HCEC 1CT (cell line): ENCODE measurements at regions not wholly inside any gene's neighbourhood (a gene's known extent, or its start where the extent isn't known, plus 50 kb on each side); places are given as distances from the start of the nearest gene placed in this dataset.

ENCODE experiments used
- DNase-seq: peaks from one replicate; pipeline ENCODE4 v3.0.0-alpha.2; 2017

DNA sequence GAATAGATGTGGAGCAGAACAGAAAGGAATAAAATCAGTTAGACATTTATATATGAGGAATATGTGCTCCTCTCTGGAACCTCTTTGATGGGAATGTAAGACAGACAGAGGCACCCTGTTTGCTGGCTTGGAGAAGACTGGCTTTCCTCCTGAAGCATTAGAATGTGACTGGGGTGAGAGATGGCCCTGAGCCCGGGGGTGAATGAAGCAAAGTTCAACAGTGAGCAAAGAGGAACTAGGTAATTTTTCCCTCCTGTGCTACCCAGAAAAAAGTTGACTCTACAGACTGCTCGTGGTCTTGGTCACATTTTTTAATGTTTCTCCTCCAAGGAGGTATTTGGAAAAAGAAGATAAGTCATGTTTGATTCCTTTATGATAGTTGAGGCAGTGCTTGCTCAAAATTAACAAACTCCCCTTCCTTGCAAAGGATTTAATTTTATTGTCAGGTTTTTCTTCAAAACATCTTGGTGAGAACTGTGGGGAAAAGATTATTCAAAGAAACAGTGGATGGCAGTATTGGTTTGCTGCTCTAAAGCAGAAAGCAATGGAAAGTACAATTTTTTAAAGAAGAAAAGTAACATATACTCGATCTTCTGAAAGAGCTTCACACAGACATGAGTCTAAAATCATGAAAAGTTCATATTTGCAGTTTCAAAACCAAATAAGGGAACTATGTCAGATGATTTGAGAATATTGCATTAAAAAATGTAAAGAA lies 370.4 kb upstream of the CDIN1 start:
- DNase-seq, result peak; percentile 16

DNA sequence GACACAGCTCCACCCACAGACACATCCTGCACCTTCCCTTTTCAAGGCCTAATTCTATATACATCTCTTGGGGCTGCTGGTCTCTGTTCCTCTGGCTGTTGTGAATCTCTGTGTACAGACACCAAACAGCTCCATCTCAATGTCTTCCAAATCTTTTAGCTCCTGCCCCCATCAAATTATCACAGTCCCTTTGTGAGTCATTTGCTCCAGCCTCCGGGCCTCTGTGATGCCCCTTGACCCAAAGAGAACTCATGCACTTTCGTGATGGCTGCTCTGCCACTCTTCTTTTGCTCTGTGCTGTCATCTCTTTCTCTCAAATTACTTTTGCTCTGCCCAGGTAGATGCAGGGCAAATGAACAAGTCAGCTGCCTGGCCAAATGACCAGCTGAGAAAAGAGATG lies 369.0 kb upstream of the CDIN1 start:
- no peak for DNase-seq

GRCh38 chr15:36218322-36218721 lies 361.1 kb upstream of the CDIN1 start:
- DNase-seq, result no peak

GRCh38 chr15:36218991-36219390 lies 360.4 kb upstream of the CDIN1 start:
- DNase-seq, result no peak

DNA sequence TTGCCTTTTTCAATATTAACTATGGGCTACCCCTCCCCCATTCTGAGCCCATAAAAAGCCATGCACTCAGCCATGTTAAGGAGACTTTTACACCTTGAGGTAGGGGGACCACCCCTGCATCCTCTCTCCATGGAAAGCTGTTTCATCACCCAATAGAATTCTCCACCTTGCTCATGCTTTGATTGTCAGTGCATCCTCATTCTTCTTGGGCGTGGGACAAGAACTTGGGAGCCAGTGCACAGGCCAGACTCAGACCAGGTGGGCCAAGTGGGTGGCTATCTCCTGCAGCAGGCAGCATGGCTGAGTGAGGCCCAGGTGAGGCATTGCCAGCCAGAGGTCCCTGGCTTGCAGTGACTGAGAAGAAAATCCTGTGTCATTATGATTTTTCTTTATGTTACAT lies 357.4 kb upstream of the CDIN1 start:
- DNase-seq, result no peak

DNA sequence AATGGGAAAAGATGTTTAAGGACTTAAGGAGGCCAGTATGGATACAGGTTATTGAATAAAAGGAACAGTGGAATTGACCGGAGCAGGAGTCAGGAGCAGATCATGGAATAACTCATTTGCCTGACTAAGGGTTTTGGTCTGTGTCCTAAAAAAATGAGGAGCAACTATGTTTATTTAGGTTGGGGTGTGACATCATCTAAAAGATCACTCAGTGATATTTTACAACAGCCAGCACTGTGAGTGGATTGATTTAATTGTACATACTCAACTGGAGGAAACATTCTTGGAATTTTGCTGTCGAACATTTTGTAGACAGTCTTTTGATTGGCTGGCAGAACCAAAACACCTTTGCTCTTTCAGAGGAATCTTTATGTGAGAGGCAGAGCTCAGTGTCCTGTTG lies 348.6 kb upstream of the CDIN1 start:
- DNase-seq, result peak; percentile 60

GRCh38 chr15:36232491-36232890 lies 346.9 kb upstream of the CDIN1 start:
- no peak for DNase-seq

- DNase-seq, result no peak
Observed at GRCh38 chr15:36234743-36235142, 344.7 kb upstream of the CDIN1 start.

GRCh38 chr15:36235173-36235572 lies 344.3 kb upstream of the CDIN1 start:
- no peak for DNase-seq

- no peak for DNase-seq
Observed at GRCh38 chr15:36239509-36239908, 339.9 kb upstream of the CDIN1 start.

DNA sequence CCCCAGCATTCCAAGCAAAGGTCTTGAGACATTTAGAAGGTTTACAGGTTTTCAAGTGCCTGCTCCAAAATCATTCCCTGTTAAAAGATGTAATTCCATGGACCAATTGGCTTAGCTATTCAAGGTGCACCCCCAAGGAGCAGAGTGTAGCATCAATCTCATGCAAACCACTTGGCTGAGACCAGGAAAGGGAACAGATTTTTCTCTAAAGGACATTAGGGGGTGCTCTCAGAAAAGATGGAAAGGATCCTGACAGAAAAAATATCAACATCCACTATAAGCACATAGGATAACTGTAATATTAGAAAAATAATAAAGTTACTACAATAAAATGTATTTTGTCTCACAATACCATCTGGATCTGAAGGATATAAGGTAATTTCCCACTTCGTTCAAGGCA lies 328.0 kb upstream of the CDIN1 start:
- no peak for DNase-seq

- no peak for DNase-seq
Observed at GRCh38 chr15:36252146-36252711, 327.2 kb upstream of the CDIN1 start.

DNA sequence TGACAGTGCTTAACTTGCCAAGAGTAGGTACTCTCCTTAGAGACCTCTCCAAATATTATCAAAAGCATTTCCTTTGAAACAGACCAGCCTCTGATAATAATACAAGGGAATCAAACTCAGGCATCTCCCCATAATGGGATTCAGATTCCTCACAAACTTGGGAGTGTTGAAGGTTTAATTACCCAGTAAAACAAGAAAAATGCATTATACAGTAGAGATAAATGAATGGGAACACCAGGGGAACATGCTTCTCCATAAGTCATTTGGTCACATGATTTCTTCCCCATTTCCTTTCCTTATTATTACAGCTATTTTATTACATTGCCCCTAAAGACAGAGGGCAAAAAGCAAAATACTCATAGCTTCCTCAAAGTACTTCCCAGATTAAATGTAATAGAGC lies 325.0 kb upstream of the CDIN1 start:
- no peak for DNase-seq

- DNase-seq, result no peak
Observed at GRCh38 chr15:36256404-36256807, 323.0 kb upstream of the CDIN1 start.

DNA sequence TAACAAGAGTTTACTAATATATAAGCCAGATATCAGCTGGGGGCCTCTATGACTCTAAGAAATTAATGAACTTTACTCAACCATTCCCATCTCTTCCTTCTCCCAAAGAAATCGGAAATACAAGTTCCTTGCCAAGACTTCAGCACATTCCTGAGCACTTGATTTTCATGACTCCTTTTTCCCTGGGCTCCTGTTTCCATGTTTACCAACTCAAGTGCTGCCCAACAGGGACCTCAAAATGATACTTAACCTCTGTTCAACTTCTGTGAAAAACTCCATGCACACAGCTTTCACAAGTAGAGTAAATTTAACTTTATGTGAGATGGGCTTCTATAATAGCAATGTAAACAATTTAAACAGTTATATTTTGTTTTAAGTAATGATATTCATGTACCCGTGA lies 315.8 kb upstream of the CDIN1 start:
- no peak for DNase-seq

DNA sequence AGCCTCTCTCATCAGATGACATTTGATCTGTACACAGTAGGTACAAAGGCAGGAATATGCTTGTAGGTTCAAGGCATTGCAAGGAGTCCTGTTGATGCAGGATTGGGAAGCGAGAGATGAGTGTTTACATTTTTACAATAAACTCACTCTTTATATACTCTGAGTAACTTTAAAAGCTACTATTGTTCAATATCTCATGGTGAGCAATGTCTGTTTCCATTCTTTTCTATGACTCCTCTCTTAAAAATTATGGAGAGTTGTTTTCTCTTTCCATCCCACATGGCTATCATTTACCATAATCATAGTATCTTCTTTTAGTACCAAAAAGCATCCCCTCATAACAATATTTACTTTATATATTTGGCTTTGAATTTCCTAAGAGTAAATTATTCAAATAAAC lies 314.0 kb upstream of the CDIN1 start:
- no peak for DNase-seq

DNA sequence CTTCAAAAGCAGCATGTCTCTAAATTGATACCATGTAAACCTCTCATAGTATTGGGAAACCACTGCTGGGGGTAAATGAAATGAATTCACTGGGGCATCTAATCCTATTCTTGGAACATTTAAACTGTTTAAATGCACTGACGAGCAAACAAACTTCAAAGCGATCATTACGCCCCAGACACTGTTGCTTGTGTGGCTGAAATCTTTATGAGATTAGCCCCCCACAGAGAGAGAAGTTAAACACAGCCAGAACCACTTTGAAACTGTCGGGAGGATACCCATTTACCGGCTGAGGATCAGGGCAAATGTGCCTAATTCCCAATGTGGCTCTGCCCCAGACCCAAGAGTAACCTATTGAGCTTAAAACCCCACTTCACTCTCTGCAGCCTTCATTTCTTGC lies 308.4 kb upstream of the CDIN1 start:
- no peak for DNase-seq

GRCh38 chr15:36275656-36276055 lies 303.8 kb upstream of the CDIN1 start:
- no peak for DNase-seq

- DNase-seq, result peak; percentile 32
Observed at GRCh38 chr15:36278219-36278618, 301.2 kb upstream of the CDIN1 start.

GRCh38 chr15:36282821-36283220 lies 296.6 kb upstream of the CDIN1 start:
- DNase-seq, result no peak

GRCh38 chr15:36284911-36285310 lies 294.5 kb upstream of the CDIN1 start:
- DNase-seq, result no peak

DNA sequence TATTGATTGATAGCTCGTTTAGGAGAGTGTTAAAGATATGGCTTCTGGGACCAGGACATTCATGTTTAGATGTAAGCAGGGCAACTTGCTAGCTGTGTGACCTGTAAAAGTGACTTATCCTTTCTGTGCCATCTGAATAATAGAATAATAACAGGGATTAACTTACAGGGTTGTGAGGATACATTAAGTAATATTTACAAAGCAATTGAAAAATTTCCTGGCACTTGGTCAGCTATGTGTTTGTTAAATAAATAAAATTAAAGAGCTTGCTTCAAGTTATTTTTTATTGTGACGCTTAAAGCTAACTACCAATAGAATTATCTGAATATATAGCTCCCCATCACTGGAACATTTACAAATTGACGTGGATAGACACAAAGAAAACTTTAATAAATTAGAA lies 287.9 kb upstream of the CDIN1 start:
- DNase-seq, result no peak

- DNase-seq, result no peak
Observed at GRCh38 chr15:36294359-36294758, 285.1 kb upstream of the CDIN1 start.

- no peak for DNase-seq
Observed at GRCh38 chr15:36301947-36302346, 277.5 kb upstream of the CDIN1 start.

GRCh38 chr15:36313021-36313420 lies 266.4 kb upstream of the CDIN1 start:
- DNase-seq, result peak; percentile 23
